ENCODE measurements at regions not wholly inside any gene's neighbourhood (a gene's known extent, or its start where the extent isn't known, plus 50 kb on each side); places are given as distances from the start of the nearest gene placed in this dataset.

GRCh38 chr10:113319479-113319878 lies 233.4 kb upstream of the HABP2 start:
- Mint-ChIP-seq H3K36me3 (ENCODE audit: low read depth) (no peaks in the 10 kb centered on the region), H3K27ac (no peak overlapping the region)

GRCh38 chr10:113320211-113320610 lies 232.6 kb upstream of the HABP2 start:
- DNase-seq: no peak
- no peak overlapping the region for H3K4me3 Mint-ChIP-seq
- H3K36me3 Mint-ChIP-seq (ENCODE audit: low read depth): no peaks in the 10 kb centered on the region
- no peak overlapping the region for H3K27ac Mint-ChIP-seq
- H3K4me1 Mint-ChIP-seq: peaks cover 4% of the 10 kb centered on the region
- no peaks in the 10 kb centered on the region for H3K9me3 Mint-ChIP-seq
- peaks cover 10% of the 10 kb centered on the region for H3K27me3 Mint-ChIP-seq (ENCODE audit: low read depth, poor library complexity)
- TF ChIP-seq, protein P1, sequence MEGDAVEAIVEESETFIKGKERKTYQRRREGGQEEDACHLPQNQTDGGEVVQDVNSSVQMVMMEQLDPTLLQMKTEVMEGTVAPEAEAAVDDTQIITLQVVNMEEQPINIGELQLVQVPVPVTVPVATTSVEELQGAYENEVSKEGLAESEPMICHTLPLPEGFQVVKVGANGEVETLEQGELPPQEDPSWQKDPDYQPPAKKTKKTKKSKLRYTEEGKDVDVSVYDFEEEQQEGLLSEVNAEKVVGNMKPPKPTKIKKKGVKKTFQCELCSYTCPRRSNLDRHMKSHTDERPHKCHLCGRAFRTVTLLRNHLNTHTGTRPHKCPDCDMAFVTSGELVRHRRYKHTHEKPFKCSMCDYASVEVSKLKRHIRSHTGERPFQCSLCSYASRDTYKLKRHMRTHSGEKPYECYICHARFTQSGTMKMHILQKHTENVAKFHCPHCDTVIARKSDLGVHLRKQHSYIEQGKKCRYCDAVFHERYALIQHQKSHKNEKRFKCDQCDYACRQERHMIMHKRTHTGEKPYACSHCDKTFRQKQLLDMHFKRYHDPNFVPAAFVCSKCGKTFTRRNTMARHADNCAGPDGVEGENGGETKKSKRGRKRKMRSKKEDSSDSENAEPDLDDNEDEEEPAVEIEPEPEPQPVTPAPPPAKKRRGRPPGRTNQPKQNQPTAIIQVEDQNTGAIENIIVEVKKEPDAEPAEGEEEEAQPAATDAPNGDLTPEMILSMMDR (IDR thresholded peaks at IDR 0.05): no peak

More at GRCh38 chr10:113319479-113319878, 233.4 kb upstream of the HABP2 start:
- DNase-seq: no peak
- H3K27me3 Mint-ChIP-seq (ENCODE audit: low read depth, poor library complexity): peaks cover 14% of the 10 kb centered on the region
- TF ChIP-seq, protein P1 (IDR thresholded peaks at IDR 0.05): no peak
- no peak overlapping the region for H3K4me3 Mint-ChIP-seq
- H3K4me1 Mint-ChIP-seq: peaks cover 4% of the 10 kb centered on the region
- H3K9me3 Mint-ChIP-seq: peaks cover 3% of the 10 kb centered on the region

- H3K36me3 Mint-ChIP-seq (ENCODE audit: low read depth): no peaks in the 10 kb centered on the region
- DNase-seq: no peak
- H3K4me1 Mint-ChIP-seq: peaks cover 4% of the 10 kb centered on the region
- no peaks in the 10 kb centered on the region for H3K9me3 Mint-ChIP-seq
- TF ChIP-seq, protein P1 (IDR thresholded peaks at IDR 0.05): no peak
- no peak overlapping the region for H3K27ac Mint-ChIP-seq
- H3K27me3 Mint-ChIP-seq (ENCODE audit: low read depth, poor library complexity): peaks cover 10% of the 10 kb centered on the region
- no peak overlapping the region for H3K4me3 Mint-ChIP-seq
Observed at GRCh38 chr10:113320987-113321386, 231.9 kb upstream of the HABP2 start.

- H3K9me3 Mint-ChIP-seq: no peaks in the 10 kb centered on the region
- no peaks in the 10 kb centered on the region for H3K36me3 Mint-ChIP-seq (ENCODE audit: low read depth)
- H3K4me1 Mint-ChIP-seq: peaks cover 9% of the 10 kb centered on the region
- H3K27me3 Mint-ChIP-seq (ENCODE audit: low read depth, poor library complexity): peaks cover 10% of the 10 kb centered on the region
- no peak overlapping the region for H3K4me3 Mint-ChIP-seq
- TF ChIP-seq, protein P1 (IDR thresholded peaks at IDR 0.05): no peak
- H3K27ac Mint-ChIP-seq: no peak overlapping the region
- no peak for DNase-seq
Observed at GRCh38 chr10:113322843-113323242, 230.0 kb upstream of the HABP2 start.

- Mint-ChIP-seq H3K4me3 (no peak overlapping the region), H3K27ac (no peak overlapping the region), H3K36me3 (ENCODE audit: low read depth) (no peaks in the 10 kb centered on the region), H3K9me3 (no peaks in the 10 kb centered on the region), H3K27me3 (ENCODE audit: low read depth, poor library complexity) (peaks cover 6% of the 10 kb centered on the region), H3K4me1 (peaks cover 9% of the 10 kb centered on the region)
- no peak for DNase-seq
- TF ChIP-seq, protein P1 (IDR thresholded peaks at IDR 0.05): no peak
Observed at GRCh38 chr10:113323985-113324384, 228.9 kb upstream of the HABP2 start.

All from nephron progenitor cell (in vitro differentiated cells).